HepG2 (cell line): ENCODE measurements at regions not wholly inside any gene's neighbourhood (a gene's known extent, or its start where the extent isn't known, plus 50 kb on each side); places are given as distances from the start of the nearest gene placed in this dataset.

Source experiments
- ATAC-seq: fragments of 200-7000 bp; cut with Tn5 transposase; 3 replicates; pipeline ENCODE4 v1.9.1; 2020; ENCODE audit warnings: mild to moderate bottlenecking, moderate library complexity
- BruUV-seq: library from RNA; stranded (reverse); fragments of 400-500 nt; replicated peaks from 2 replicates; lab custom pipeline; 2021; lab: Mats Ljungman, UMichigan
- CTCF ChIA-PET: fragments of 300-600 bp; formaldehyde crosslinking; extraction: SDS; loops from one replicate; lab custom pipeline; 2021; ENCODE audit warnings: low total read pairs, inconsistent platforms, low intra/inter-chr PET ratio; lab: Yijun Ruan, JAX
- POLR2A ChIA-PET: fragments of 350-600 bp; sonication (Branson Sonifier 250); formaldehyde crosslinking; loops from one replicate; lab custom pipeline; 2020; ENCODE audit warnings: antibody characterized with exemption, inconsistent platforms; lab: Yijun Ruan, JAX
- DNase-seq: peaks from one replicate; pipeline ENCODE4 v3.0.0-alpha.2; 2015; ENCODE audit warnings: low spot score
- FAIRE-seq: peaks from 3 replicates; lab custom pipeline; 2011; peaks lifted over from hg19 to GRCh38; lab: Jason Lieb, UNC
- H2AFZ ChIP-seq: one replicate; pipeline ENCODE4 v1.6.1; 2011; ENCODE audit warnings: low read length, inconsistent platforms
- H3K27ac ChIP-seq: fragments of 300-600 bp; 3 replicates; pipeline ENCODE4 v1.8.0; 2011; ENCODE audit warnings: mixed run types, mild to moderate bottlenecking, mixed read lengths, low read length, inconsistent platforms; ENCODE audit not compliant: insufficient read depth; ENCODE audit errors: extremely low read length
- H3K27me3 ChIP-seq, 2 experiments: fragments of 200-600 bp in 1 of 2; 2 replicates in 1 of 2; 3 replicates in 1 of 2; pipeline versions ENCODE4 v1.6.0 to v1.8.0; 2011; ENCODE audit warnings: low read length in 2 of 2, mild to moderate bottlenecking in 2 of 2, moderate library complexity in 2 of 2, inconsistent platforms in 1 of 2; ENCODE audit not compliant: insufficient read depth in 2 of 2, control insufficient read depth in 1 of 2
- H3K36me3 ChIP-seq, 2 experiments: fragments of 200-600 bp in 1 of 2; replicated peaks in 1 of 2; 2 replicates in 1 of 2; 3 replicates in 1 of 2; pipeline versions ENCODE4 v1.5.1 to v1.8.0; 2011; ENCODE audit warnings: low read length in 2 of 2, inconsistent platforms in 1 of 2; ENCODE audit not compliant: insufficient read depth in 2 of 2, control insufficient read depth in 1 of 2
- H3K4me1 ChIP-seq: 2 replicates; pipeline ENCODE4 v1.5.1; 2012; ENCODE audit warnings: low read length, inconsistent platforms; ENCODE audit not compliant: insufficient read depth
- H3K4me2 ChIP-seq: 2 replicates; pipeline ENCODE4 v1.6.0; 2011; ENCODE audit warnings: low read depth, low read length, inconsistent platforms
- H3K4me3 ChIP-seq, 3 experiments: fragments of 200-600 bp in 1 of 3; sonication (generic), shearing (Covaris generic) in 1 of 3; replicated peaks in 1 of 3; 2 replicates each; pipeline ENCODE4 v1.5.1; 2011 to 2016; ENCODE audit warnings: low read length in 3 of 3, inconsistent platforms in 2 of 3, low read depth in 2 of 3, mild to moderate bottlenecking in 2 of 3, control low read depth in 1 of 3, mixed read lengths in 1 of 3; ENCODE audit not compliant: insufficient read depth in 1 of 3
- H3K79me2 ChIP-seq: one replicate; pipeline ENCODE4 v1.6.1; 2011; ENCODE audit warnings: low read length, inconsistent platforms; ENCODE audit not compliant: insufficient read depth
- H3K9ac ChIP-seq: 2 replicates; pipeline ENCODE4 v1.6.0; 2011; ENCODE audit warnings: mild to moderate bottlenecking, low read depth, low read length, inconsistent platforms; ENCODE audit not compliant: insufficient read depth
- H3K9me3 ChIP-seq: 2 replicates; pipeline ENCODE4 v1.5.1; 2012; ENCODE audit warnings: mild to moderate bottlenecking, low read length
- H4K20me1 ChIP-seq: 2 replicates; pipeline ENCODE4 v1.6.0; 2011; ENCODE audit warnings: inconsistent platforms, mild to moderate bottlenecking, low read length, moderate library complexity; ENCODE audit not compliant: insufficient read depth
- HINFP ChIP-seq: sonication (generic); formaldehyde crosslinking; IDR thresholded peaks from 2 replicates; pipeline ENCODE4 v1.4.0; 2020; ENCODE audit warnings: low read depth, mild to moderate bottlenecking, missing genetic modification reagents
- KLF13 ChIP-seq: sonication (generic); formaldehyde crosslinking; IDR thresholded peaks from 2 replicates; pipeline ENCODE4 v1.4.0; 2020; ENCODE audit warnings: mild to moderate bottlenecking, missing genetic modification reagents
- POGZ ChIP-seq: sonication (generic); formaldehyde crosslinking; IDR thresholded peaks from 2 replicates; pipeline ENCODE4 v1.4.0; 2020; ENCODE audit warnings: mild to moderate bottlenecking, missing genetic modification reagents
- SMAD1 ChIP-seq: sonication (generic); formaldehyde crosslinking; IDR thresholded peaks from 2 replicates; pipeline ENCODE4 v1.4.0; 2020; ENCODE audit warnings: missing genetic modification reagents, low read depth, mild to moderate bottlenecking, borderline replicate concordance
- STAT5B ChIP-seq: sonication (generic); formaldehyde crosslinking; IDR thresholded peaks from 2 replicates; pipeline ENCODE4 v1.4.0; 2020; ENCODE audit warnings: missing genetic modification reagents
- TOPORS ChIP-seq: sonication (generic); formaldehyde crosslinking; IDR thresholded peaks from 2 replicates; pipeline ENCODE4 v1.8.0; 2023; ENCODE audit warnings: mild to moderate bottlenecking, missing genetic modification reagents
- ZBTB43 ChIP-seq: sonication (generic); formaldehyde crosslinking; conservative IDR thresholded peaks from 2 replicates; pipeline ENCODE4 v1.4.0; 2020; ENCODE audit warnings: missing genetic modification reagents
- ZHX2 ChIP-seq, 2 experiments: sonication (generic) in 1 of 2; formaldehyde crosslinking in 1 of 2; IDR thresholded peaks; 2 replicates each; pipeline versions ENCODE4 v1.6.1 to v1.9.0; 2014 to 2022; ENCODE audit warnings: antibody characterized with exemption in 1 of 2, borderline replicate concordance in 1 of 2, inconsistent platforms in 1 of 2, low read depth in 1 of 2, missing genetic modification reagents in 1 of 2
- ZMYM3 ChIP-seq: sonication (generic); formaldehyde crosslinking; IDR thresholded peaks from 2 replicates; pipeline ENCODE4 v1.5.1; 2020; ENCODE audit warnings: mild to moderate bottlenecking, missing genetic modification reagents
- ZNF143 ChIP-seq: sonication (generic); formaldehyde crosslinking; IDR thresholded peaks from 2 replicates; pipeline ENCODE4 v1.4.0; 2020; ENCODE audit warnings: missing genetic modification reagents
- ZNF232 ChIP-seq: sonication (generic); formaldehyde crosslinking; IDR thresholded peaks from 2 replicates; pipeline ENCODE4 v1.4.0; 2020; ENCODE audit warnings: missing genetic modification reagents, borderline replicate concordance
- ZNF3 ChIP-seq: IDR thresholded peaks from 2 replicates; pipeline ENCODE4 v1.7.0; 2017; ENCODE audit warnings: inconsistent platforms
- ZNF607 ChIP-seq: sonication (generic); formaldehyde crosslinking; IDR thresholded peaks from 2 replicates; pipeline ENCODE4 v1.5.1; 2020; ENCODE audit warnings: missing genetic modification reagents, mild to moderate bottlenecking, borderline replicate concordance
- WGBS: methylation state at CpG from one replicate; pipeline ENCODE4 v1.1.6; 2017; ENCODE audit warnings: low lambda C conversion rate; 5-methylcytosine and 5-hydroxymethylcytosine counted together
- in situ Hi-C: cut with HindIII; loops from 2 replicates; pipeline ENCODE4 v1.10.0; 2017; ENCODE audit warnings: low pct_unique_long_range_greater_than_20kb; ENCODE audit not compliant: extremely low pct_ligation_motif_present
- intact Hi-C: fragments of 100-400 bp; cut with micrococcal nuclease; formaldehyde crosslinking; loops from one replicate; pipeline ENCODE4 v1.10.0; 2022; ENCODE audit not compliant: unreplicated experiment

- no peak overlapping the region for H3K27ac ChIP-seq
- TF ChIP-seq TOPORS (CRISPR knock-in tag) (no peak), HINFP (CRISPR knock-in tag) (no peak), ZNF143 (CRISPR knock-in tag) (no peak), ZNF607 (CRISPR knock-in tag) (no peak), ZHX2 (IDR thresholded peaks at IDR 0.05; ENCODE audit: low read depth) (no peak), ZHX2 (CRISPR knock-in tag; IDR thresholded peaks at IDR 0.05; ENCODE audit: borderline replicate concordance) (no peak), POGZ (CRISPR knock-in tag) (no peak), ZMYM3 (no peak), ZBTB43 (CRISPR knock-in tag) (no peak), KLF13 (no peak), STAT5B (CRISPR knock-in tag) (no peak), ZNF3 (CRISPR knock-in tag) (no peak), ZNF232 (no peak), SMAD1 (CRISPR knock-in tag) (no peak)
- TF ChIP-seq, all 625 proteins: peak for 0
- in situ Hi-C loops, result no loop called here
- no peaks in the 10 kb centered on the region for H3K36me3 ChIP-seq
- no peaks in the 10 kb centered on the region for H3K4me1 ChIP-seq
- no peaks in the 10 kb centered on the region for H3K79me2 ChIP-seq
- BruUV-seq, result no TSS peak
- ChIA-PET CTCF (no interaction called here), POLR2A (no interaction called here)
- DNase-seq (no peak), FAIRE-seq (no peak), ATAC-seq (no peak)
- no peaks in the 10 kb centered on the region for H4K20me1 ChIP-seq
- no peaks in the 10 kb centered on the region; a peak in 1 of 5 replicates for H3K27me3 ChIP-seq
- no peak overlapping the region for H3K4me3 ChIP-seq
- H3K9ac ChIP-seq, result no peak overlapping the region
- WGBS, result 1% methylated on average over 2 of the region's 2 CpGs
- H2AFZ ChIP-seq, result no peak overlapping the region
- H3K4me2 ChIP-seq, result no peak overlapping the region
- intact Hi-C loops, result no loop called here
- H3K9me3 ChIP-seq, result no peaks in the 10 kb centered on the region
These were observed 516.7 kb downstream of the NTRK2 start for GRCh38 chr9:85186218-85186585.
